Breast epithelium (tissue), 3 donors: ENCODE measurements at regions not wholly inside any gene's neighbourhood (a gene's known extent, or its start where the extent isn't known, plus 50 kb on each side); places are given as distances from the start of the nearest gene placed in this dataset.

Experiments used
- POLR2AphosphoS5 ChIP-seq, 3 donors: sonication (generic); formaldehyde crosslinking; IDR thresholded peaks; one replicate each; pipeline ENCODE4 v1.6.1; 2017; ENCODE audit warnings: antibody characterized with exemption in 3 of 3
- TF ChIP-seq, protein P1 (sequence below), 3 donors: fragments of 450-650 bp; IDR thresholded peaks; one replicate each; pipeline ENCODE4 v1.5.1; 2016 to 2017; ENCODE audit warnings: antibody characterized with exemption in 3 of 3, mild to moderate bottlenecking in 3 of 3, moderate library complexity in 3 of 3

DNA sequence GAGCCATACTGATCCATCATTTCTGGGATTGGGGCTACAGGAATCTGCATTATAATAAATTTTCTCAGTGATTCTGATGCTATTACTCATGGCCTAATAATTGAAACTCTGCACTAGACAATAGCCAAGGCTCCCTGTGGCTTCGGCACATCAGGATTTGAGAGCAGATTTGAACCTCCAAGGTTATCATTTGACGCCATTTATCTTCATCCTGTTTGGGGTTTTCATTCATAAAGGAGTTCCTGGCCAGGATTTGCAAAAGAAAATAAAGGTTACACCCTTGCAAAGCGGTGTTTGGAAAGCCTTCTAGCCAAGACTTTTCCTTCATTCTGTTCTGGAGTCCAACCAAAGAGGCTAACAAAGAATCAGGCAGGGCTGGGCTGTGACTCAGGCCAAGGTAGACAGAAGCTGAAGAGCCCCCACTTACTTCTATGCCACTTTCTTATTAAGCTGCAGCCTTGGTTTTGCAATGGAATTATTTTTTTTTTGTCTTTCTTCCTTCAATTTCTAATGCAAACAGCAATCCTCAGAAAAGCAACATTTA lies 330.1 kb downstream of the DHX35 start:
- TF ChIP-seq, protein P1, sequence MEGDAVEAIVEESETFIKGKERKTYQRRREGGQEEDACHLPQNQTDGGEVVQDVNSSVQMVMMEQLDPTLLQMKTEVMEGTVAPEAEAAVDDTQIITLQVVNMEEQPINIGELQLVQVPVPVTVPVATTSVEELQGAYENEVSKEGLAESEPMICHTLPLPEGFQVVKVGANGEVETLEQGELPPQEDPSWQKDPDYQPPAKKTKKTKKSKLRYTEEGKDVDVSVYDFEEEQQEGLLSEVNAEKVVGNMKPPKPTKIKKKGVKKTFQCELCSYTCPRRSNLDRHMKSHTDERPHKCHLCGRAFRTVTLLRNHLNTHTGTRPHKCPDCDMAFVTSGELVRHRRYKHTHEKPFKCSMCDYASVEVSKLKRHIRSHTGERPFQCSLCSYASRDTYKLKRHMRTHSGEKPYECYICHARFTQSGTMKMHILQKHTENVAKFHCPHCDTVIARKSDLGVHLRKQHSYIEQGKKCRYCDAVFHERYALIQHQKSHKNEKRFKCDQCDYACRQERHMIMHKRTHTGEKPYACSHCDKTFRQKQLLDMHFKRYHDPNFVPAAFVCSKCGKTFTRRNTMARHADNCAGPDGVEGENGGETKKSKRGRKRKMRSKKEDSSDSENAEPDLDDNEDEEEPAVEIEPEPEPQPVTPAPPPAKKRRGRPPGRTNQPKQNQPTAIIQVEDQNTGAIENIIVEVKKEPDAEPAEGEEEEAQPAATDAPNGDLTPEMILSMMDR (IDR thresholded peaks at IDR 0.05) = no peak
- TF ChIP-seq POLR2AphosphoS5 (IDR thresholded peaks at IDR 0.05) = no peak
